AG20443 (cell line): ENCODE measurements at regions not wholly inside any gene's neighbourhood (a gene's known extent, or its start where the extent isn't known, plus 50 kb on each side); places are given as distances from the start of the nearest gene placed in this dataset.
A peak's percentile ranks its signal among the peaks of the same experiment; 100 is the strongest.

Source experiments
- DNase-seq: peaks from one replicate; pipeline ENCODE4 v3.0.0; 2012; ENCODE audit warnings: low spot score, mixed read lengths

- no peak for DNase-seq
Measured at GRCh38 chr2:239467956-239468490, 67.2 kb upstream of the HDAC4 start.

GRCh38 chr2:239467281-239467955, 66.6 kb upstream of the HDAC4 start:
- DNase-seq, result no peak

GRCh38 chr2:239466755-239467271, 66.0 kb upstream of the HDAC4 start:
- DNase-seq, result no peak

DNA sequence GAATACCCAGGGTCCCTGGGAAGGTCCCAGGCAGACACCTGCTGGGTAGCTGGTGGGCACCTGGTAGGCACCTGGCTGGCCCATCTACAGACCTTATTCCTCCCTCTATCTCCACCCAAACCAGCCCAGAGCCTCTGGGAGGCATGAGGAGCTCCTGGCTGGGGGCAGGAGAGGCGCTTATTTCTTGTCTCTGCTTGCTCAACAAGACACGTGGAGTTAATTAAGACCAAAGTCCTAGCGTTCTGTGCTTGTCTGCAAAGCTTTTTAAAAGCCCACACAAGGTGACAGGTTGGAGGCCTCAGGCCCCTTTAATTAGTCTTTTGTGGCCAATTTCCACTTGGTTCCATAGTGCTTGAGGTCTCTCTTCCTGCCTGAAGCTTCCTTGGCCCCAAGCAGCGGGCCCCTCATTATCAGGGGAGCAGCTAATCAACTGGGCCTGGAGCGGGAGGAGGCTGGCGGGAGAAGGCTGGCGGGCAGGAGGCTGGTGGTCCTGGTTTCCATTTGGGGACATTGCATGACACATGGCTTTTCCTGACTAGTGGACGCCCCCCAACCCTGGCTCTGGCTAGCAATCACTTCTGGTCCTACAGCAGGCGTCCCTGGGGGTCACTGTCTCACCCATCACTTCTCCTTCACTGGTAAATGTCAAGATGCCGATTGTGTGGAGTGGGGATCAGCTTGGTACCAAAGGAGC, 65.4 kb upstream of the HDAC4 start:
- peak; percentile 57 for DNase-seq

GRCh38 chr2:239465017-239466001, 64.5 kb upstream of the HDAC4 start:
- peak; percentile 68 for DNase-seq

DNA sequence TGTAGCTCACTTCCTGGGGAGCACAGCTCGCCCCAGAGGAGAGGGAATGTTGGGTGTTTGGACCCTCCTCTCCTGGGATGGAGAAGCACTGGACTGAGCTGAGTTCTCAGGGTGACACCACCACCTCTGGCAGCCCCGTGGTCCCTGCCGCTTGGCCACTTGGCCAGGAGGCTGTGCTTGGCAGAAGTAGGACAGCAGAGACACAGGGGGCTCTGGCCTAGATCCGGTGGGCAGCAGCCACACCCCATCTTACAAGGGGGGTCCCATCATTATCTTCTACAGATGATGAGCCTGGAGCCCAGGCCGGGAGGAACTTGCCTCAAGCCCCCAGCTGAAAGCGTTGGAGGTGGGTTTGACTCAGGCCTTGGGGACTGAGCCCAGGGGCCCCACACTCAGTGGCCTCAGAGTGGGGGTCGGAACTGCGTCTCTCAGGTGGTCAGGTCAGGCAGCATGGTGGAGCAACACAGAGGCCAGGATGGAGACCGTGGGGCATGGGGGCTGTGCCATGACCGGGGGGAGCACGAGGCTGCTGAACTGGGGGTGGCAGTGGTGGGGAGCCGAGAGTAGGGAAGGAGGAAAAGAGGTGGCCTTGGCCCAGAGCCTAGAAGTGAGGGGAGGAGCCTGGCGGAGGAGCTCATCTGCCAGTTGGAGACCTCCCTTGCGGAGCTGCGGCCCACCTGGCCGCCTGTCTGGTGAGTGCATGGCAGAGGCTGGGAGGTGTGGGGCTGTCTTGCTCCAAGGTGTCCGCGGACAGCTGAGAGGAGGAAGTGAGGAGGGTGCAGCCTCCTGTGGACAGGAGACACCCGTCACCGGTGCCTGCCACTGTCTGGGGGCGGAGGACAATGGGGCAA, 63.6 kb upstream of the HDAC4 start:
- DNase-seq, result no peak

GRCh38 chr2:239463541-239464165, 62.8 kb upstream of the HDAC4 start:
- no peak for DNase-seq

DNA sequence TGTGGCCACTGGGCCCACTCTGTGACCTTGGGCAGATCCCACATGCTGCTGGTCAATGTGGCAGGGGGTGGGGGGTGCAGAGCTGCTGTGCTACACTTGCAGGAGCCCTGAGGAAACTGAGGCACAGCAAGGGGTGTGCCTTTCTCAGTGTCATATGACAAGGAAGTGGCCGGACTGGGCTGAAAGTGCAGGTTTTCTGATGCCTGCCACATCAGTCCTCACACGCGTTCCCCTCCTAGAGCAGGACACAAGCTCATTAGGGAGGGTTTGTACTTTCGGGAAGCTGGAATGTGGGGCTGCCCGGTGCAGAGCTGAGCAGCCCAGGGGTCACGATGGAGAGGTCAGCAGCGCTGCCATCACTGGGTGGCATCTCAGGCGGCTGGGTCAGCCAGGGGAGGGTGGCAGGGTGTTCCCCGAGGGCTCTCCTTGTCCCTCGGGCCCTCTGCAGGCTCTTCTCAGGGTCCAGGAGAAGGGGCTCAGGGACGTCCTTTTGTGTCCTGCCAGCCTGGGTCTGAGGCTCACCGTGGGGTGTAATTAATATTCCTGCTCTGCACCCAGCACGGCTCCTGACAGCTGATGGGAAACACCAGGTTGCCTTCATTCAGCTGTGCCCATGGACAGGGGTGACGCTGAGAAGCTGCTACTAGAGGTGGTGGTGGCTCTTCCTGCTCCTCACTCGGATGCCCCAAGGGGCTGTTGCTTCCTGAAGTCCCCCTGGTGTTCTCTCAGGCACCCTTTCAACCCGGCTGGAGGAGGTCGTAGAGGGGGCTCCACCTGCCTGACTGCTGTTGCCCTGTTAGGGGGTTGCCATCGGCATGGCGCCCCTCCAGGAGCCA, 62.1 kb upstream of the HDAC4 start:
- no peak for DNase-seq

GRCh38 chr2:239462191-239462515, 61.3 kb upstream of the HDAC4 start:
- no peak for DNase-seq

DNA sequence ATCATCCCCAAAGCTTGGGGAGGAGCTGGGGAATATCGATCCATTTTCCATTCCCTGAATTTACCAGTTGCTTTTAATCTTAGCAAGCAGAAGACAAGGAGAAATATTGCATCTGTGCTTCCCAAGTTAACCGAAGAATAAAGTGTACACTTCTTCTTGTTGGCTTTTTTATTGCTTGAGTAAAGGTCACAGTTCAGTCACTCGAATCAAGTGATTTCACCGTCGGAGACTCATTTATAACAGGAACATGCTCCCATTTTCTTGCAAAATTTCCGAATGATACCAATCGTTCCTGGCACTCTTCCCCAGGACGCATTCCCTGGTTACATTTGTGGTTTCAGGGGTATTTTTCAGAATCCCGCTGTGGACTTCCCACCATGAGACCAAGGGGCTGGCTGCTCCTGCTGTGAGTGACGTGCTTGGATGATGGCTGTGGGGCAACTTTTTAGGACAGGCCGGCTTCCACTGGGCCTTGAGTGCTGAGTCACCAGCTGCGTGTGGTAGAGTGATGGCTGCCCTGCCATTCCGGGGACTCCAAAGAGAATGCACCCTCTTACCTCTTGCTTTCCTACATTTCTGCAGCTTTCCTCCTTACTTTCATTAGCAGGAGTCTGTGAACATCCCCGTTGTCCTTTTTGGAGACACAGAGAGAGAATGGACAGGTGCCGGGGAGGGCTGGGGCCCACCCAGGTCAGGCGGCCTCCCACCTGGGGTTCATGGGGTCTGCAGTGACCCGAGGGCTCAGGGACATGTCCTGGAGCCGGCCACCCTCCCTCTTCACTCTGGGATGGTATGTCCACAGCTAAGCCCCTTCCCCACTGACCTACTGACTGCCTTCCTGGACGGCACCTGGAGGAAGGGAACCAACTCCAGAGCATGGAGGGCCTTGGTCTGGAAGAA, 60.7 kb upstream of the HDAC4 start:
- DNase-seq, result no peak

DNA sequence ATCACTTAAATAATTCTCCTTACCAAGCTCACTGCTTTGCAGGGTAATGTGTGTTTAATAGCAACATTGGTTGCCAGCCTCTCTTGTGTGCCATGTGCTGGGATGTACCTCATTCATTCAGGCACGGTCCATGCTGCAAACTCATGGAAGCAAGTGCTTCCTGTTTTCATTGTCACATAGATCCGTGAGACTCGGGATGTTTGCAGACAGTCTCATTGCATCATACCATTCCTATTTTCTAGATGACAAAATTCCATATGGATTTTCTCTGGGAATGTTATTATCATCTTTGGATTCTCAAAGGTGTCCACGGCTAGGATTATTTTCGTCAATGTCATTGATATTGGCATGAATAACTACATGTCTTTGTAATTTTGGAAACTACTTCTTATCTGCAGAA, 60.0 kb upstream of the HDAC4 start:
- DNase-seq, result no peak

DNA sequence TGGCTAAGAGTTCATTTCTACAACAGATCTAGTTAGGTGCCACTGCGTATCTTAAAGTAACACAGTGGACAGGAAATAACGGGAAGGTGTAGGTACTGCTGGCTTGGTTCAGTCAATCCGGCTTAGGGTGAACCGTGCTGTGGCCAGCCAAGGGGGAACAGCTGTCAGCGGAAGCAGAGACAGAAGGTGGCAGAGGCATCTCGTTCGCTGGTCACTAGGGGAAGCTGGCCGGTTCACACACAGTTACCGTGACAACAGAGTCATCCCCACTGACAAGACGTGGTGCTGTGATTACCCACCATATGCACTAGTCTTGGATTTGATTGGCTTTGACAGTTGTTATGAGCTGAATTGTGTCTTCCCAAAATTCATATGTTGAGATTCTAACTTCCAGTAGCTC, 58.8 kb upstream of the HDAC4 start:
- DNase-seq, result no peak

DNA sequence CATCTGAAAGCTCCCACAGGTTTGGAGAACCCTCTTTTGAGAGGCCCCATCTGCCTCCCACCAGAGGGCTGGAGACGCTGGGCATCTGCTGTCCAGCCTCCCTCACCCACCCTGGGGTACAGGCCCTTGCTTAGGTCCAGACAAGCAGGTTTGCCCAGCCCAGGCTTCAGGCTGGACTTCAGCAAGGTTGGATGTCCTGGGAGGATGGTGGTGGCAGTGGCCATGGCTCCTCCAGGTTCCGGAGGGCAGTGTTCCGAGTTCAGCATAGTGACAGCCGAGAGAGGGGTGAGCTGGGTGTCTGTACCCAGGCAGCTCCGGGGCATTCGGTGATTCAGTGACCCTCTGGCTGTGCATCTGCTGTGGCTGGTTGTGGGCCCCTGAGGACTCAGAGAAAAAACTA, 58.2 kb upstream of the HDAC4 start:
- DNase-seq, result no peak

- no peak for DNase-seq
Measured at GRCh38 chr2:239457586-239458445, 57.0 kb upstream of the HDAC4 start.

GRCh38 chr2:239456940-239457339, 56.1 kb upstream of the HDAC4 start:
- DNase-seq, result no peak

DNA sequence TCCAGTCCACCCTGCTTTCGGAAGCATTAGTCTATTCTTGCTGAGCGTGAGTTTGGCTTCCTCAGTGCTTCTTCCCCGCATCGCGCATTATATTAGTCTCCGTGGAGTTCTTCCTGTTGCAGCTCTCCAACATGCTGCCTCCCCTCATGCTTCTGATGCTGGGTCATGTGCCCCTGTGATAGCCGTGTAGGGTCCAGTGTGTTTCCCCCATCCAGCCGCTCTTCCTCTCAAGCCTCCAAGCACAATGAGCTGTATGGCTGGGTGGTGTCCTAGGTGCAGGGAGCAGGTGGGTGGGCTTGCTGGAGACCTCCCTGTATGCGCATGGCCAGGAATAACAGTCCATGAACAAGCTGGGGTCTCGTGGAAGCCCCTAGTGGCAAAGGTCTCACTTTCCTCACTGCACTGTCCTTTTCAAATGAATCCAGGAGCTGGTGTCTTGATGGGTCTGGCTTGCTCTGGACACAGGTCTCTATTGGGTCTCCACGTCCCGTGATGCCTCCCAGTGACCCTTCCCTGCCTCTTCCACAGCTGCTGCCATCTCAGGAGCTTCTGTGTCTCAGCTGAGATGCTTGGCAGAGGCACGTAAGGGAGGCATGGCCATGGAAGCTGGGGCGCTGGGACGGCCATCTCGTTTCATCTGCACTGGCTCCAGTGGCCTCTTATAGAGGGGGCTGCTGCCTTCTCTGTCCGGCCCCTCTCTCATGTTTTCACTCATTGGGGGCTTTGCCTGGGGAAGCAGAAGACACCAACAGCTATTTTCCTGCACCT, 54.8 kb upstream of the HDAC4 start:
- DNase-seq, result peak; percentile 1

DNA sequence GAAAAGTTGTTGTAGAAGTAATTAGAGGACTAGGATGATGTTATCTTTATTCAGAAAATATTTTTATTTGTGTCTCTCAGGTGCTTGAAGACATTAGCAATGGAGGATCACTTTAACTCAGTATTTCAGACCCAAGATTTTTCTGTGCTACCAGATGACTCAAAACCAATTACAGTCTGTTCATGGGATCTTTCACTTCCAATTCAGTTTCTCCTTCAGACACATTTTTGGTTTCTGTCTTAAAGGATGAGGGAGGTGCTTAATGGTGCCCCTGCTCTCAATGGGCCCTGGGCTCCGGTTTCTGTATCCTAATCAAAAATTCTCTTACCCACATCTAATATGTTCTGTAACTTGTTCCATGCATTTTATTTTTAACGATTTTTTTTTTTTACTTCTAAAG, 53.7 kb upstream of the HDAC4 start:
- DNase-seq, result no peak
